ENCODE measurements at regions not wholly inside any gene's neighbourhood (a gene's known extent, or its start where the extent isn't known, plus 50 kb on each side); places are given as distances from the start of the nearest gene placed in this dataset.

DNA sequence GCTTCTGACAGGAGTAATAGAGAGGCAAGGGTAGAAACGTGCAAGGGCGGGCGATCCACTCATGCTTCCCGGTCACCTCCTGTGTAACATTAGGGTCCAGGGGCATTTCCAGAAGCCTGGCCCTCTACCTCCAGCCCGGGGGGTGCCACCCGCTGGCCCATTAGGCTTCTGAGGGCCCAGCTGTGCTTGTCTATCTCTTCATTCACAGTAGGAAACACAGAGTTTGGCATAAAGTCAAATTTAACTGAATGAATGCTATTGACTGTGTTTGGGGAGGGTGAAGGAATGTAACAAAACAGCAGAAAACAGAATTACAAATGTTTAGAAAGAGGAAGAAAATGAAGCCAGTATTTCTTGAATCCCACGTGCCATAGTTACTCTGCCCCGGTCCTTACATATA lies 112.4 kb upstream of the SLC66A3 start:
- no peaks in the 10 kb centered on the region for H3K79me2 ChIP-seq (ENCODE audit: insufficient read depth, low read length)
- H4K20me1 ChIP-seq (ENCODE audit: insufficient read depth) = no peaks in the 10 kb centered on the region
- no peak overlapping the region for H3K9ac ChIP-seq (ENCODE audit: low read length)
- H3K27ac ChIP-seq (ENCODE audit: low read depth, low read length) = no peak overlapping the region
- H3K4me2 ChIP-seq (ENCODE audit: low read length) = no peak overlapping the region
- CTCF ChIA-PET = no interaction called here
- intact Hi-C loops (cut with micrococcal nuclease) = no loop called here
- RAD21 ChIA-PET (ENCODE audit: low non-redundant PET in 1 of 2, low total read pairs in 2 of 2, uncharacterized antibody in 2 of 2, unreplicated experiment in 2 of 2) = no interaction called here
- no peak overlapping the region for H2AFZ ChIP-seq (ENCODE audit: low read depth, low read length, poor library complexity, severe bottlenecking)
- DNase-seq (ENCODE audit: low read depth, low spot score) = no peak
- TF ChIP-seq RAD21 (IDR thresholded peaks at IDR 0.05; ENCODE audit: low read depth) (0 out of 2 replicates have a peak, but pooled peaks have one; percentile 7), JUND (IDR thresholded peaks at IDR 0.05) (no peak), POLR2AphosphoS5 (IDR thresholded peaks at IDR 0.05; ENCODE audit: low read depth, low read length) (no peak)
- POLR2A ChIA-PET = no interaction called here
- H3K4me1 ChIP-seq (ENCODE audit: control insufficient read depth in 1 of 2, insufficient read depth in 2 of 2, low read length in 2 of 2) = no peaks in the 10 kb centered on the region
- no TSS peak for BruUV-seq (replicated peaks)
- no peak overlapping the region for H3K4me3 ChIP-seq (replicated peaks in 1 of 2; ENCODE audit: low read depth in 1 of 2, low read length in 2 of 2)
- ATAC-seq = no peak
- peaks cover 0 to 11% of the 10 kb centered on the region in 2 experiments; a peak in 1 of 4 replicates for H3K9me3 ChIP-seq (ENCODE audit: control insufficient read depth in 1 of 2, insufficient read depth in 1 of 2, low read depth in 1 of 2, low read length in 2 of 2)
- no peaks in the 10 kb centered on the region for H3K9me2 ChIP-seq (ENCODE audit: insufficient read depth)
- no peaks in the 10 kb centered on the region for H3K36me3 ChIP-seq (ENCODE audit: control insufficient read depth in 1 of 2, insufficient read depth in 2 of 2, low read length in 2 of 2)
- no peaks in the 10 kb centered on the region for H3K27me3 ChIP-seq (ENCODE audit: insufficient read depth, low read length)

DNA sequence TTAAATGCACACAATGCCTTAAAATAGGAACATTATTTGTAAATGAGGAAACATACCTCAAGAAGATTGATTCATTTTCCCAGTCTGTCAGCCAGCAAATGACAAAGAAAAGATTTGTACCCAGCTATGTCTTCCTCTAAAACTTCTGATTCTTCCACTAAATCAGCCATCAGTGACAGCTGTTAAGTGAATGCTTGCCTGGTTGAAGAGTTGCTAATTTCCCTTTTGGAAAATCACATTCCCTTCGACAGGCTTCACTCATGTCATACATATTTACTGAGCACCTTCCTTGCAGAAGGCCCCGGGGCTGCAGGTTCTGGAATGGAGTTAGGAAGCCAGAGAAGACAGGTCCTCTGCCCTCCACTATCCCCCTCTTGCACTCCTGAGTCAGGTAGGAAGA lies 112.0 kb upstream of the SLC66A3 start:
- H2AFZ ChIP-seq (ENCODE audit: low read depth, low read length, poor library complexity, severe bottlenecking) = no peak overlapping the region
- no peaks in the 10 kb centered on the region for H3K4me1 ChIP-seq (ENCODE audit: control insufficient read depth in 1 of 2, insufficient read depth in 2 of 2, low read length in 2 of 2)
- intact Hi-C loops (cut with micrococcal nuclease) = no loop called here
- H3K27ac ChIP-seq (ENCODE audit: low read depth, low read length) = no peak overlapping the region
- H3K27me3 ChIP-seq (ENCODE audit: insufficient read depth, low read length) = no peaks in the 10 kb centered on the region
- H3K4me3 ChIP-seq (replicated peaks in 1 of 2; ENCODE audit: low read depth in 1 of 2, low read length in 2 of 2) = no peak overlapping the region
- RAD21 ChIA-PET (ENCODE audit: low non-redundant PET in 1 of 2, low total read pairs in 2 of 2, uncharacterized antibody in 2 of 2, unreplicated experiment in 2 of 2) = no interaction called here
- no peak overlapping the region for H3K4me2 ChIP-seq (ENCODE audit: low read length)
- H3K79me2 ChIP-seq (ENCODE audit: insufficient read depth, low read length) = no peaks in the 10 kb centered on the region
- no peak overlapping the region for H3K9ac ChIP-seq (ENCODE audit: low read length)
- no TSS peak for BruUV-seq (replicated peaks)
- no peak for TF ChIP-seq SIN3A (IDR thresholded peaks at IDR 0.05; ENCODE audit: low read depth)
- no peak for TF ChIP-seq YY1 (IDR thresholded peaks at IDR 0.05; ENCODE audit: extremely low read depth, insufficient replicate concordance, low read depth, low read length)
- no peak for TF ChIP-seq CBX3 (IDR thresholded peaks at IDR 0.05; ENCODE audit: low read depth)
- no peak for TF ChIP-seq TCF7L2 (IDR thresholded peaks at IDR 0.05; ENCODE audit: borderline replicate concordance, extremely low read depth, insufficient read depth, insufficient read length)
- no peak for TF ChIP-seq RAD21 (IDR thresholded peaks at IDR 0.05; ENCODE audit: low read depth)
- no peak for TF ChIP-seq SP1 (IDR thresholded peaks at IDR 0.05; ENCODE audit: low read depth)
- TF ChIP-seq, protein P1, sequence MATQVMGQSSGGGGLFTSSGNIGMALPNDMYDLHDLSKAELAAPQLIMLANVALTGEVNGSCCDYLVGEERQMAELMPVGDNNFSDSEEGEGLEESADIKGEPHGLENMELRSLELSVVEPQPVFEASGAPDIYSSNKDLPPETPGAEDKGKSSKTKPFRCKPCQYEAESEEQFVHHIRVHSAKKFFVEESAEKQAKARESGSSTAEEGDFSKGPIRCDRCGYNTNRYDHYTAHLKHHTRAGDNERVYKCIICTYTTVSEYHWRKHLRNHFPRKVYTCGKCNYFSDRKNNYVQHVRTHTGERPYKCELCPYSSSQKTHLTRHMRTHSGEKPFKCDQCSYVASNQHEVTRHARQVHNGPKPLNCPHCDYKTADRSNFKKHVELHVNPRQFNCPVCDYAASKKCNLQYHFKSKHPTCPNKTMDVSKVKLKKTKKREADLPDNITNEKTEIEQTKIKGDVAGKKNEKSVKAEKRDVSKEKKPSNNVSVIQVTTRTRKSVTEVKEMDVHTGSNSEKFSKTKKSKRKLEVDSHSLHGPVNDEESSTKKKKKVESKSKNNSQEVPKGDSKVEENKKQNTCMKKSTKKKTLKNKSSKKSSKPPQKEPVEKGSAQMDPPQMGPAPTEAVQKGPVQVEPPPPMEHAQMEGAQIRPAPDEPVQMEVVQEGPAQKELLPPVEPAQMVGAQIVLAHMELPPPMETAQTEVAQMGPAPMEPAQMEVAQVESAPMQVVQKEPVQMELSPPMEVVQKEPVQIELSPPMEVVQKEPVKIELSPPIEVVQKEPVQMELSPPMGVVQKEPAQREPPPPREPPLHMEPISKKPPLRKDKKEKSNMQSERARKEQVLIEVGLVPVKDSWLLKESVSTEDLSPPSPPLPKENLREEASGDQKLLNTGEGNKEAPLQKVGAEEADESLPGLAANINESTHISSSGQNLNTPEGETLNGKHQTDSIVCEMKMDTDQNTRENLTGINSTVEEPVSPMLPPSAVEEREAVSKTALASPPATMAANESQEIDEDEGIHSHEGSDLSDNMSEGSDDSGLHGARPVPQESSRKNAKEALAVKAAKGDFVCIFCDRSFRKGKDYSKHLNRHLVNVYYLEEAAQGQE (IDR thresholded peaks at IDR 0.05; ENCODE audit: low read depth) = no peak
- no peak for TF ChIP-seq ZFX (IDR thresholded peaks at IDR 0.05)
- TF ChIP-seq CEBPB (IDR thresholded peaks at IDR 0.05; ENCODE audit: low read depth) = no peak
- H3K36me3 ChIP-seq (ENCODE audit: control insufficient read depth in 1 of 2, insufficient read depth in 2 of 2, low read length in 2 of 2) = no peaks in the 10 kb centered on the region
- DNase-seq (ENCODE audit: low read depth, low spot score) (no peak), ATAC-seq (no peak)
- POLR2A ChIA-PET = no interaction called here
- H4K20me1 ChIP-seq (ENCODE audit: insufficient read depth) = no peaks in the 10 kb centered on the region
- H3K9me2 ChIP-seq (ENCODE audit: insufficient read depth) = no peaks in the 10 kb centered on the region
- peaks cover 0 to 10% of the 10 kb centered on the region in 2 experiments; a peak in 1 of 4 replicates for H3K9me3 ChIP-seq (ENCODE audit: control insufficient read depth in 1 of 2, insufficient read depth in 1 of 2, low read depth in 1 of 2, low read length in 2 of 2)
- CTCF ChIA-PET = no interaction called here
